ENCODE measurements at regions not wholly inside any gene's neighbourhood (a gene's known extent, or its start where the extent isn't known, plus 50 kb on each side); places are given as distances from the start of the nearest gene placed in this dataset.

DNA sequence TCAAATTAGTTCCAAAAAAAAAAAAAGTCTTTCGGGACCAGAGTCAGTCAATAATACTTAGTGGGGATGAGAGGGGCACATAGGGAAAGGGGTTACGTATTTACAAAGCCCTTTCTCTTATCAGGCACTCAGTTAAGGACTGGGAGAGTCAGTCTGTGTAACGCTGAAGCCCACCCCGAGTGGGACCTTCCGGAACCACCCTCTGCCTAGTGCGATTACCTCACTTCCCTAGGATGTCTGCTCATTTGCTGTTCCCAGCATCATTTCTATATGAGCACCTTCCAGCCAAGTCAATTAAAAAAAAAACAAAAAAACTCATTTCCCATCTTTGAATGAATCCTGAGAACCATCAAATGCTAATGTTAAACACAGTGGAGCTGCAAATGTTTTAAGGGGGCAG is 76.9 kb downstream of the BMP4 start:
- no peak overlapping the region for H3K56ac ChIP-seq (replicated peaks; ENCODE audit: insufficient read length, low read depth, low read length)
- WGBS, 2 experiments (ENCODE audit: extremely low coverage in 1 of 2, insufficient coverage in 1 of 2, insufficient read length in 1 of 2, insufficient replicate concordance in 2 of 2, low coverage in 1 of 2, low lambda C conversion rate in 2 of 2, missing lambda C conversion rate in 1 of 2) = 93% methylated on average over 6 of the region's 6 CpGs; no CpG with 5 or more reads in 1 of the 2 experiments
- H3K27ac ChIP-seq (ENCODE audit: low read depth, low read length) = no peak overlapping the region
- no peak overlapping the region for H3K4me3 ChIP-seq (ENCODE audit: extremely low read depth in 1 of 4, insufficient read depth in 2 of 4, low read depth in 3 of 4, low read length in 4 of 4)
- CTCF ChIA-PET (ENCODE audit: partially characterized antibody) = interaction anchor here (1.0 kb wide), 1 partner anchor 9 kb away, joined by 3 read pairs; no protein-coding TSS in a partner anchor
- no peak overlapping the region for H2BK120ac ChIP-seq (replicated peaks; ENCODE audit: low read depth, low read length)
- H2BK12ac ChIP-seq (ENCODE audit: low read depth, low read length) = no peak overlapping the region
- POLR2A ChIA-PET (ENCODE audit: partially characterized antibody) = interaction anchor here (0.6 kb wide), 1 partner anchor 195 kb away, joined by 4 read pairs; no protein-coding TSS in a partner anchor
- no peak overlapping the region for H3K14ac ChIP-seq (ENCODE audit: insufficient read length)
- DNase-seq (ENCODE audit: low read depth in 1 of 2, low spot score in 2 of 2) (no peak), FAIRE-seq (no peak)
- H3K36me3 ChIP-seq (ENCODE audit: control insufficient read depth in 2 of 4, insufficient read depth in 4 of 4, low read length in 3 of 4) = no peaks in the 10 kb centered on the region
- H3K79me2 ChIP-seq (ENCODE audit: control insufficient read depth in 1 of 2, insufficient read depth in 2 of 2, low read length in 2 of 2) = no peaks in the 10 kb centered on the region
- no peak for TF ChIP-seq NANOG (IDR thresholded peaks at IDR 0.05; ENCODE audit: insufficient read depth, low read depth, low read length, poor library complexity, severe bottlenecking)
- TF ChIP-seq SIX5 (IDR thresholded peaks at IDR 0.05; ENCODE audit: low read depth, low read length) = no peak
- no peak for TF ChIP-seq JUN (IDR thresholded peaks at IDR 0.05; ENCODE audit: low read depth, low read length)
- TF ChIP-seq, protein P1, sequence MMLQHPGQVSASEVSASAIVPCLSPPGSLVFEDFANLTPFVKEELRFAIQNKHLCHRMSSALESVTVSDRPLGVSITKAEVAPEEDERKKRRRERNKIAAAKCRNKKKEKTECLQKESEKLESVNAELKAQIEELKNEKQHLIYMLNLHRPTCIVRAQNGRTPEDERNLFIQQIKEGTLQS (IDR thresholded peaks at IDR 0.05; ENCODE audit: insufficient read depth, low read depth, low read length) = no peak
- TF ChIP-seq CHD2 (IDR thresholded peaks at IDR 0.05; ENCODE audit: low read length) = no peak
- no peak for TF ChIP-seq SUZ12 (IDR thresholded peaks at IDR 0.05; ENCODE audit: low read length)
- no peak for TF ChIP-seq GTF2F1 (IDR thresholded peaks at IDR 0.05; ENCODE audit: borderline replicate concordance, low read depth, low read length)
- H2BK5ac ChIP-seq (ENCODE audit: low read depth, low read length) = no peak overlapping the region
- 0 out of 2 replicates have a peak overlapping the region, but pooled peaks have one; percentile 46 for H2AFZ ChIP-seq (ENCODE audit: low read length)
- no peaks in the 10 kb centered on the region for H4K20me1 ChIP-seq (replicated peaks in 1 of 2; ENCODE audit: control insufficient read depth in 1 of 2, insufficient read depth in 2 of 2, low read length in 2 of 2)
- no peak overlapping the region for H3K18ac ChIP-seq (ENCODE audit: extremely low read depth, low read length)
- no peak overlapping the region for H3K4ac ChIP-seq (replicated peaks; ENCODE audit: insufficient read length, low read depth, low read length)
- H2BK20ac ChIP-seq (ENCODE audit: low read length) = no peak overlapping the region
- no peaks in the 10 kb centered on the region for H3K27me3 ChIP-seq (replicated peaks in 1 of 4; ENCODE audit: control insufficient read depth in 3 of 4, extremely low read depth in 1 of 4, insufficient read depth in 3 of 4, low read length in 3 of 4)
- H3K9me3 ChIP-seq (ENCODE audit: insufficient read depth in 2 of 2, low read depth in 1 of 2, low read length in 1 of 2) = no peaks in the 10 kb centered on the region
- no peaks in the 10 kb centered on the region for H3K79me1 ChIP-seq (ENCODE audit: low read depth, low read length)
- H3K4me2 ChIP-seq (ENCODE audit: insufficient read depth in 1 of 2, low read depth in 2 of 2, low read length in 2 of 2) = no peak overlapping the region
- H4K91ac ChIP-seq (replicated peaks; ENCODE audit: insufficient read length, low read length) = no peak overlapping the region
- no peak overlapping the region for H3K9ac ChIP-seq (replicated peaks in 1 of 4; ENCODE audit: extremely low read depth in 1 of 4, low read depth in 3 of 4, low read length in 3 of 4)
- no peak overlapping the region for H2AK5ac ChIP-seq (ENCODE audit: low read depth, low read length)
- no peak overlapping the region for H3K23ac ChIP-seq (ENCODE audit: insufficient read length)
- H4K8ac ChIP-seq (ENCODE audit: extremely low read depth, insufficient read depth, low read length) = no peak overlapping the region
- no peak overlapping the region for H4K5ac ChIP-seq (ENCODE audit: insufficient read length, low read depth, low read length)
- H3K4me1 ChIP-seq (replicated peaks in 1 of 4; ENCODE audit: control insufficient read depth in 3 of 4, insufficient read depth in 4 of 4, low read length in 3 of 4) = no peaks in the 10 kb centered on the region
- H2BK15ac ChIP-seq (ENCODE audit: low read length) = no peak overlapping the region
- no peaks in the 10 kb centered on the region for H3K23me2 ChIP-seq (ENCODE audit: low read depth, low read length)

All from H1 (cell line).